WTC11 (cell line): ENCODE measurements at regions not wholly inside any gene's neighbourhood (a gene's known extent, or its start where the extent isn't known, plus 50 kb on each side); places are given as distances from the start of the nearest gene placed in this dataset.

Experiments
- ATAC-seq: fragments of 200-7000 bp; cut with Tn5 transposase; 2 replicates; pipeline ENCODE4 v1.10.0; 2021; ENCODE audit warnings: mild to moderate bottlenecking, moderate library complexity
- CTCF ChIA-PET: fragments of 300-600 bp; sonication (Branson Sonifier 250); formaldehyde crosslinking; loops from one replicate; lab custom pipeline; 2021; ENCODE audit warnings: antibody characterized with exemption; lab: Charles Lee
- POLR2A ChIA-PET: fragments of 350-600 bp; sonication (Branson Sonifier 250); formaldehyde crosslinking; loops from one replicate; lab custom pipeline; 2021; ENCODE audit warnings: antibody characterized with exemption; lab: Charles Lee
- DNase-seq: peaks from one replicate; pipeline ENCODE4 v3.0.0; 2021; ENCODE audit warnings: low spot score
- H3K27ac Mint-ChIP-seq: 2 replicates; pipeline ENCODE4 v1.8.0; 2021; ENCODE audit warnings: mixed read lengths
- H3K27me3 Mint-ChIP-seq: 2 replicates; pipeline ENCODE4 v1.8.0; 2021; ENCODE audit warnings: low read depth, mild to moderate bottlenecking, moderate library complexity, mixed read lengths
- H3K36me3 Mint-ChIP-seq: 2 replicates; pipeline ENCODE4 v1.8.0; 2021; ENCODE audit warnings: mixed read lengths
- H3K4me1 Mint-ChIP-seq: 2 replicates; pipeline ENCODE4 v1.8.0; 2022; ENCODE audit warnings: mixed read lengths
- H3K4me3 Mint-ChIP-seq: 2 replicates; pipeline ENCODE4 v1.8.0; 2021; ENCODE audit warnings: mild to moderate bottlenecking, moderate library complexity, mixed read lengths
- H3K9me3 Mint-ChIP-seq: 2 replicates; pipeline ENCODE4 v1.8.0; 2021; ENCODE audit warnings: mixed read lengths
- ETV6 ChIP-seq: sonication (generic); formaldehyde crosslinking; IDR thresholded peaks from 2 replicates; pipeline ENCODE4 v1.8.1; 2022; ENCODE audit warnings: mild to moderate bottlenecking, missing genetic modification reagents
- KAT7 ChIP-seq: sonication (generic); formaldehyde crosslinking; IDR thresholded peaks from 2 replicates; pipeline ENCODE4 v1.8.1; 2023; ENCODE audit warnings: missing genetic modification reagents, mild to moderate bottlenecking, borderline replicate concordance
- NFYB ChIP-seq: sonication (generic); formaldehyde crosslinking; conservative IDR thresholded peaks from 2 replicates; pipeline ENCODE4 v1.8.0; 2022; ENCODE audit warnings: low read depth, missing genetic modification reagents
- NR2C2 ChIP-seq: sonication (generic); formaldehyde crosslinking; IDR thresholded peaks from 2 replicates; pipeline ENCODE4 v1.8.0; 2022; ENCODE audit warnings: mild to moderate bottlenecking, missing genetic modification reagents
- SMAD3 ChIP-seq: sonication (generic); formaldehyde crosslinking; IDR thresholded peaks from 2 replicates; pipeline ENCODE4 v1.8.0; 2022; ENCODE audit warnings: missing genetic modification reagents, mild to moderate bottlenecking, borderline replicate concordance
- SP1 ChIP-seq: sonication (generic); formaldehyde crosslinking; conservative IDR thresholded peaks from 2 replicates; pipeline ENCODE4 v1.8.1; 2022; ENCODE audit warnings: missing genetic modification reagents
- TCF7 ChIP-seq: sonication (generic); formaldehyde crosslinking; IDR thresholded peaks from 2 replicates; pipeline ENCODE4 v1.8.0; 2022; ENCODE audit warnings: mild to moderate bottlenecking, low read depth, missing genetic modification reagents, moderate library complexity
- TP53 ChIP-seq: sonication (generic); formaldehyde crosslinking; IDR thresholded peaks from 2 replicates; pipeline ENCODE4 v1.8.1; 2023; ENCODE audit warnings: mild to moderate bottlenecking, missing genetic modification reagents
- ZBTB21 ChIP-seq: sonication (generic); formaldehyde crosslinking; IDR thresholded peaks from 2 replicates; pipeline ENCODE4 v1.8.1; 2023; ENCODE audit warnings: mild to moderate bottlenecking, missing genetic modification reagents, borderline replicate concordance
- ZNF396 ChIP-seq: fragments of 250-450 bp; sonication (Bioruptor Pico); IDR thresholded peaks from 2 replicates; pipeline ENCODE4 v1.8.0; 2021; ENCODE audit warnings: mild to moderate bottlenecking, moderate library complexity, borderline replicate concordance
- ZNF671 ChIP-seq: fragments of 250-450 bp; sonication (Bioruptor Pico); IDR thresholded peaks from 2 replicates; pipeline ENCODE4 v1.8.0; 2021; ENCODE audit warnings: mild to moderate bottlenecking
- TF ChIP-seq, protein P1 (sequence below): sonication (generic); formaldehyde crosslinking; IDR thresholded peaks from 2 replicates; pipeline ENCODE4 v1.8.1; 2023; ENCODE audit warnings: mild to moderate bottlenecking, missing genetic modification reagents, moderate library complexity
- TF ChIP-seq, protein P2 (sequence below): sonication (generic); formaldehyde crosslinking; IDR thresholded peaks from 2 replicates; pipeline ENCODE4 v1.8.0; 2022; ENCODE audit warnings: mild to moderate bottlenecking, missing genetic modification reagents
- TF ChIP-seq, protein P3 (sequence below): sonication (generic); formaldehyde crosslinking; IDR thresholded peaks from 2 replicates; pipeline ENCODE4 v1.8.1; 2023; ENCODE audit warnings: mild to moderate bottlenecking, missing genetic modification reagents, moderate library complexity
- TF ChIP-seq, protein P4 (sequence below): sonication (generic); formaldehyde crosslinking; IDR thresholded peaks from 2 replicates; pipeline ENCODE4 v1.8.1; 2022; ENCODE audit warnings: low read depth, mild to moderate bottlenecking, moderate library complexity, missing genetic modification reagents, borderline replicate concordance
- TF ChIP-seq, protein P5 (sequence below): fragments of 250-450 bp; sonication (Bioruptor Pico); IDR thresholded peaks from 2 replicates; pipeline ENCODE4 v1.9.0; 2021; ENCODE audit warnings: mild to moderate bottlenecking, borderline replicate concordance

DNA sequence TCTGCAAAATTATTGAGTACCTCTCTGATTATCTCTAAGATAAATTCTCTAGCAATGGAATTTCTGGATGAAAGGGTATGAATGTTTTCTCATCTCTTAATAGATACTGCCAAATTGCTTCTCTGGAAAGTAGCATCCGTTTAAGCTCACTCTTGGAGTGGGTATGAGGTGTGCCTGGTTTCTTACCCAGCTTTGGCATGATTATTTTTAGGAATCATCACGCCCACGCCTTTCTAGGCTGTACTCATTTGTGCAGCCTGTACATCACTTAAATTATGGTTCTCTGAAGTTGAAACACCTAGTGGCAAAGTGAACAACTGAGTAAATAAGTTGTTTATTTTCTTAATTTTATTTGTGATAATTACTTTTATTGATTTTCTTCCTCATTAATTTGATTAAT lies 156.5 kb upstream of the IL12B start (continued):
- TF ChIP-seq SP1 (no peak), TCF7 (CRISPR knock-in tag) (no peak)
- TF ChIP-seq, protein P1, sequence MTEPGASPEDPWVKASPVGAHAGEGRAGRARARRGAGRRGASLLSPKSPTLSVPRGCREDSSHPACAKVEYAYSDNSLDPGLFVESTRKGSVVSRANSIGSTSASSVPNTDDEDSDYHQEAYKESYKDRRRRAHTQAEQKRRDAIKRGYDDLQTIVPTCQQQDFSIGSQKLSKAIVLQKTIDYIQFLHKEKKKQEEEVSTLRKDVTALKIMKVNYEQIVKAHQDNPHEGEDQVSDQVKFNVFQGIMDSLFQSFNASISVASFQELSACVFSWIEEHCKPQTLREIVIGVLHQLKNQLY (CRISPR knock-in tag), result no peak
- TF ChIP-seq, all 79 proteins: peak for 0

DNA sequence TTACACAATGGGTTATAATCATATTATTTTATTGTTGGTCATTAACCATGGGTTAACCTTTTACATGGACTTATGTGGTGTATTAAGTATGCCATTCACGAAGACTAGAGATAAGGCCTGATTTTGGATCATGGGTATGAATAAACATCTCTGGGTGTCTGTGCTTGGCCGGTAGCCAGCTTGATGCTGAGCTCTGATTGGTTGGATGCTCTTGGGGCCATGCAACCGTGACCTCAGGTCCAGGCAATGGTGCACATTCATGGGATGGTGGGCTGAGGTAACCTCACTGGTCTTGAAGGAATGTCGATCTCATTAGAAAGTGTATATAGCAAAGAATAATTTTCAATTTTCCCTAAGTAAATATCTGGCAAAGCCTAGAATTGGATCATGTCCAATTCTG lies 158.2 kb upstream of the IL12B start:
- POLR2A ChIA-PET, result interaction anchor here (0.9 kb wide), 1 partner anchor 25 kb away, joined by 3 read pairs; no protein-coding TSS in a partner anchor
- CTCF ChIA-PET, result no interaction called here
- H3K9me3 Mint-ChIP-seq, result no peaks in the 10 kb centered on the region

DNA sequence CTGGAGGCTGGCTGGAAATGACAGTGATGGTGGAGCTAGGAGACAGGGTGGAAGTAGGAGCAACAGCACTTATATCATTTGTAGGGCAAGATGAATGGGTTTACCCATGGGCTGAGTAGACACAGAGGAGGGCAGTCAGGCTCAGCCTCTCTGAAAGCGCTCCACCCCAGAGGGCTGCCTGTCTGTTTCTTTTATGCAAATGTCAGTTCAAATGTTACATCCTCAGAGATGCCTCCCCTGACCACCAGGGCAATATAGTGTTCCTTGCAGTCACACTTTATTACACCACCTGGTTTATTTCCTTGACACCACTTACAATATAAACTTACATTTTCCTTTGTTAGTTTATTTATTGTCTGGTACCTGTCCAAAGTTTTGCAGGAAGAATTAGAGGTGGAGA lies 159.5 kb upstream of the IL12B start:
- ChIA-PET POLR2A (no interaction called here), CTCF (interaction anchor here (1.2 kb wide), 1 partner anchor 26 kb away, joined by 7 read pairs; no protein-coding TSS in a partner anchor)
- DNase-seq (no peak), ATAC-seq (peak; percentile 60)
- Mint-ChIP-seq H3K4me3 (no peak overlapping the region), H3K27ac (no peak overlapping the region), H3K9me3 (no peaks in the 10 kb centered on the region), H3K27me3 (no peaks in the 10 kb centered on the region), H3K4me1 (no peaks in the 10 kb centered on the region), H3K36me3 (no peaks in the 10 kb centered on the region)
- TF ChIP-seq, protein P2, sequence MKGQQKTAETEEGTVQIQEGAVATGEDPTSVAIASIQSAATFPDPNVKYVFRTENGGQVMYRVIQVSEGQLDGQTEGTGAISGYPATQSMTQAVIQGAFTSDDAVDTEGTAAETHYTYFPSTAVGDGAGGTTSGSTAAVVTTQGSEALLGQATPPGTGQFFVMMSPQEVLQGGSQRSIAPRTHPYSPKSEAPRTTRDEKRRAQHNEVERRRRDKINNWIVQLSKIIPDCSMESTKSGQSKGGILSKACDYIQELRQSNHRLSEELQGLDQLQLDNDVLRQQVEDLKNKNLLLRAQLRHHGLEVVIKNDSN, result no peak
- TF ChIP-seq, protein P3, sequence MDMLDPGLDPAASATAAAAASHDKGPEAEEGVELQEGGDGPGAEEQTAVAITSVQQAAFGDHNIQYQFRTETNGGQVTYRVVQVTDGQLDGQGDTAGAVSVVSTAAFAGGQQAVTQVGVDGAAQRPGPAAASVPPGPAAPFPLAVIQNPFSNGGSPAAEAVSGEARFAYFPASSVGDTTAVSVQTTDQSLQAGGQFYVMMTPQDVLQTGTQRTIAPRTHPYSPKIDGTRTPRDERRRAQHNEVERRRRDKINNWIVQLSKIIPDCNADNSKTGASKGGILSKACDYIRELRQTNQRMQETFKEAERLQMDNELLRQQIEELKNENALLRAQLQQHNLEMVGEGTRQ (CRISPR knock-in tag), result no peak
- no peak for TF ChIP-seq TP53 (CRISPR knock-in tag)
- TF ChIP-seq, protein P4, sequence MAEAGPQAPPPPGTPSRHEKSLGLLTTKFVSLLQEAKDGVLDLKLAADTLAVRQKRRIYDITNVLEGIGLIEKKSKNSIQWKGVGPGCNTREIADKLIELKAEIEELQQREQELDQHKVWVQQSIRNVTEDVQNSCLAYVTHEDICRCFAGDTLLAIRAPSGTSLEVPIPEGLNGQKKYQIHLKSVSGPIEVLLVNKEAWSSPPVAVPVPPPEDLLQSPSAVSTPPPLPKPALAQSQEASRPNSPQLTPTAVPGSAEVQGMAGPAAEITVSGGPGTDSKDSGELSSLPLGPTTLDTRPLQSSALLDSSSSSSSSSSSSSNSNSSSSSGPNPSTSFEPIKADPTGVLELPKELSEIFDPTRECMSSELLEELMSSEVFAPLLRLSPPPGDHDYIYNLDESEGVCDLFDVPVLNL (CRISPR knock-in tag), result no peak
- no peak for TF ChIP-seq NFYB
- TF ChIP-seq ZNF396 (CRISPR knock-in tag), result no peak

More for the DNA sequence above, 158.2 kb upstream of the IL12B start:
- no peak for ATAC-seq
- Mint-ChIP-seq H3K27ac (no peak overlapping the region), H3K4me3 (no peak overlapping the region), H3K27me3 (no peaks in the 10 kb centered on the region), H3K4me1 (no peaks in the 10 kb centered on the region), H3K36me3 (no peaks in the 10 kb centered on the region)
- no peak for DNase-seq
- TF ChIP-seq, protein P5, sequence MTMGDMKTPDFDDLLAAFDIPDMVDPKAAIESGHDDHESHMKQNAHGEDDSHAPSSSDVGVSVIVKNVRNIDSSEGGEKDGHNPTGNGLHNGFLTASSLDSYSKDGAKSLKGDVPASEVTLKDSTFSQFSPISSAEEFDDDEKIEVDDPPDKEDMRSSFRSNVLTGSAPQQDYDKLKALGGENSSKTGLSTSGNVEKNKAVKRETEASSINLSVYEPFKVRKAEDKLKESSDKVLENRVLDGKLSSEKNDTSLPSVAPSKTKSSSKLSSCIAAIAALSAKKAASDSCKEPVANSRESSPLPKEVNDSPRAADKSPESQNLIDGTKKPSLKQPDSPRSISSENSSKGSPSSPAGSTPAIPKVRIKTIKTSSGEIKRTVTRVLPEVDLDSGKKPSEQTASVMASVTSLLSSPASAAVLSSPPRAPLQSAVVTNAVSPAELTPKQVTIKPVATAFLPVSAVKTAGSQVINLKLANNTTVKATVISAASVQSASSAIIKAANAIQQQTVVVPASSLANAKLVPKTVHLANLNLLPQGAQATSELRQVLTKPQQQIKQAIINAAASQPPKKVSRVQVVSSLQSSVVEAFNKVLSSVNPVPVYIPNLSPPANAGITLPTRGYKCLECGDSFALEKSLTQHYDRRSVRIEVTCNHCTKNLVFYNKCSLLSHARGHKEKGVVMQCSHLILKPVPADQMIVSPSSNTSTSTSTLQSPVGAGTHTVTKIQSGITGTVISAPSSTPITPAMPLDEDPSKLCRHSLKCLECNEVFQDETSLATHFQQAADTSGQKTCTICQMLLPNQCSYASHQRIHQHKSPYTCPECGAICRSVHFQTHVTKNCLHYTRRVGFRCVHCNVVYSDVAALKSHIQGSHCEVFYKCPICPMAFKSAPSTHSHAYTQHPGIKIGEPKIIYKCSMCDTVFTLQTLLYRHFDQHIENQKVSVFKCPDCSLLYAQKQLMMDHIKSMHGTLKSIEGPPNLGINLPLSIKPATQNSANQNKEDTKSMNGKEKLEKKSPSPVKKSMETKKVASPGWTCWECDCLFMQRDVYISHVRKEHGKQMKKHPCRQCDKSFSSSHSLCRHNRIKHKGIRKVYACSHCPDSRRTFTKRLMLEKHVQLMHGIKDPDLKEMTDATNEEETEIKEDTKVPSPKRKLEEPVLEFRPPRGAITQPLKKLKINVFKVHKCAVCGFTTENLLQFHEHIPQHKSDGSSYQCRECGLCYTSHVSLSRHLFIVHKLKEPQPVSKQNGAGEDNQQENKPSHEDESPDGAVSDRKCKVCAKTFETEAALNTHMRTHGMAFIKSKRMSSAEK (CRISPR knock-in tag), result no peak
- no peak for TF ChIP-seq NR2C2 (CRISPR knock-in tag)
- TF ChIP-seq ZNF671 (CRISPR knock-in tag), result no peak
- no peak for TF ChIP-seq ZBTB21
- TF ChIP-seq KAT7 (CRISPR knock-in tag), result no peak
- TF ChIP-seq SMAD3 (CRISPR knock-in tag), result no peak
- TF ChIP-seq ETV6, result no peak
